Effector CD8-positive, alpha-beta T cell (primary cell): ENCODE measurements at regions not wholly inside any gene's neighbourhood (a gene's known extent, or its start where the extent isn't known, plus 50 kb on each side); places are given as distances from the start of the nearest gene placed in this dataset.

Experiments
- DNase-seq: peaks from one replicate; lab custom pipeline; 2025; lab: John Stamatoyannopoulos, UW

GRCh38 chr14:104277416-104278213 lies 139.2 kb downstream of the KIF26A start:
- no peak for DNase-seq

- no peak for DNase-seq
Measured at GRCh38 chr14:104278214-104278534, 139.8 kb downstream of the KIF26A start.

- DNase-seq, result no peak
Measured at GRCh38 chr14:104280085-104280901, 141.9 kb downstream of the KIF26A start.

- no peak for DNase-seq
Measured at GRCh38 chr14:104280902-104281767, 142.7 kb downstream of the KIF26A start.

- no peak for DNase-seq
Measured at GRCh38 chr14:104281768-104282301, 143.4 kb downstream of the KIF26A start.

GRCh38 chr14:104282332-104283196 lies 144.2 kb downstream of the KIF26A start:
- DNase-seq, result no peak

GRCh38 chr14:104283197-104284106 lies 145.1 kb downstream of the KIF26A start:
- DNase-seq, result no peak

GRCh38 chr14:104284107-104284592 lies 145.8 kb downstream of the KIF26A start:
- DNase-seq, result no peak

GRCh38 chr14:104284636-104285507 lies 146.5 kb downstream of the KIF26A start:
- no peak for DNase-seq

GRCh38 chr14:104285508-104285840 lies 147.1 kb downstream of the KIF26A start:
- DNase-seq, result no peak

GRCh38 chr14:104286086-104286485 lies 147.7 kb downstream of the KIF26A start:
- DNase-seq, result no peak

GRCh38 chr14:104286496-104286895 lies 148.1 kb downstream of the KIF26A start:
- no peak for DNase-seq

- no peak for DNase-seq
Measured at GRCh38 chr14:104287301-104288009, 149.1 kb downstream of the KIF26A start.

- no peak for DNase-seq
Measured at GRCh38 chr14:104288272-104288671, 149.9 kb downstream of the KIF26A start.

- no peak for DNase-seq
Measured at GRCh38 chr14:104289507-104289906, 151.1 kb downstream of the KIF26A start.

- no peak for DNase-seq
Measured at GRCh38 chr14:104290058-104290667, 151.8 kb downstream of the KIF26A start.

GRCh38 chr14:104290756-104291122 lies 152.4 kb downstream of the KIF26A start:
- no peak for DNase-seq
